H7 (cell line): ENCODE measurements at regions not wholly inside any gene's neighbourhood (a gene's known extent, or its start where the extent isn't known, plus 50 kb on each side); places are given as distances from the start of the nearest gene placed in this dataset.

Experiments
- DNase-seq: peaks from one replicate; pipeline ENCODE4 v3.0.0; 2012
- H3K27me3 ChIP-seq: 2 replicates; pipeline ENCODE4 v1.6.0; 2011; ENCODE audit warnings: mild to moderate bottlenecking, low read length; ENCODE audit not compliant: control insufficient read depth, insufficient read depth
- H3K36me3 ChIP-seq: replicated peaks from 2 replicates; pipeline ENCODE4 v1.5.1; 2011; ENCODE audit warnings: low read length; ENCODE audit not compliant: control insufficient read depth, insufficient read depth
- H3K4me3 ChIP-seq: 2 replicates; pipeline ENCODE4 v1.5.1; 2011; ENCODE audit warnings: low read depth, mild to moderate bottlenecking, control low read depth, low read length, moderate library complexity; ENCODE audit not compliant: insufficient read depth

DNA sequence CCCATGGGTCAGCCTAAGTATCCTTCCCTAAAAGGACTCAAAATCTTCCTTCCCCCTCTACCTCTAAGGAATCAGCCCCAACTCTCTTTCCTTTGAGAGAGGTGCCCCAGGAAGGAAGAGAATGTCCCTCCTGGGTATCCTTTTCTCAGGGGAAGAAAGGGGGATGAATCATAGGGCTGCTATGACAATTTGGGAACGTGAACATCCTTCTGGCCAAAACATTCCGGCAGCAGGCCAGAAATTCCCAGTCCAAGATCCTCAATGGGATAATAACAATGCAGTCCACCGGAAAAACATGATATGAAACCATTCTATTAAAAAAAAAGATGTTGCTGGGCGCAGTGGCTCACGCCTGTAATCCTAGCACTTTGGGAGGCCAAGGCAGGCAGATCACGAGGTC, 50.8 kb upstream of the CACNA2D3 start:
- DNase-seq, result no peak
- no peak overlapping the region for H3K4me3 ChIP-seq
- no peaks in the 10 kb centered on the region for H3K36me3 ChIP-seq
- H3K27me3 ChIP-seq, result no peaks in the 10 kb centered on the region

DNA sequence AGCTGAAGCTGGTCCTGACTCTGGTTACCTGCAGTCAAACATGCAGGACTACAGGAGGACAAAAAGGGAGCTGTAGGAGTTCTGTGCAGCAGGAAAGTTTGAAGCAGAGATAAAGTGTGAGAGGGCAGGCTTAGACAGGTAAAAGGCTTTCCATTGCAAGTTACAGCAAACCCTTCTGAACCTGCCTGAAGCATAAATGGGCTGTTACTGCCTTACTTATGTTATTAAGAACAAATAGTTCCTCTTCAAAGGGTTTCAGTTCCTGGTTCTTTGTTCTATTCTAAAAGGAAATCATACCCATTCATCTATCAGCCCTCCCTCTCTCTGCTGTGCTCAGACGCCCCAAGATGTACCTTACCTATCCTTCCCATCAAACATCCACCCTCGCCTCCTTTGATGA, 52.4 kb upstream of the CACNA2D3 start:
- no peak for DNase-seq
- no peaks in the 10 kb centered on the region for H3K36me3 ChIP-seq
- H3K27me3 ChIP-seq, result no peaks in the 10 kb centered on the region
- no peak overlapping the region for H3K4me3 ChIP-seq

DNA sequence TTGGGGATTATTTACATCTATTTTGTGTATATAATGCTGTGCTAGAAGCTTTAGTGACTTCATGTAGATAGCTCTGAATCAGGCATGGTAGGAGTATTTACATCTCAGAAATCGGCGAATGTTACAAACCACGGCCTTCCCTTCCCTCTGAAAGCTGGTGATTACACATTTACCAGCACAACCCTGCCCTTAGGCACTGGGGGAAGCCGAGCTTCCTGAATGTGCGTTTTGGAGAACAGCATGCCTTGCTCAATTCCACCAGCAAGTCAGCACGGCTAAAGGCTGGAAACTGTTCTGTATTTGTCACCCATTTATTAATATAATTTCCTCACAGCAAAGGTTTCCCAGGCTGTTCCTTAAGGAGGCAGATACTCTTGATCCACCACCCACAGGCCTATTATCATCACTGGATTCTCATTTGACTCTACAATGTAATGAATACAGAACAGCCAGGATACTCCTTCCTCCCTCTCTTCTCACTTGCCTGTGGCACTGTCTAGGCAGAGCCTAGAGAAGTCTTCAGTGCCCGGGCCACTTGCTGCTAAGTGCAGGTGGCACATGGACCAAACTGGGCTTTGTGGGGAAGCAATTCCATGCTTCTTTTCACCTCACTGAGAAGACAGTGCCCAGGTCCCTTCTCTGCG, 55.2 kb upstream of the CACNA2D3 start:
- Histone ChIP-seq H3K27me3 (no peaks in the 10 kb centered on the region), H3K36me3 (no peaks in the 10 kb centered on the region), H3K4me3 (no peak overlapping the region)
- no peak for DNase-seq

DNA sequence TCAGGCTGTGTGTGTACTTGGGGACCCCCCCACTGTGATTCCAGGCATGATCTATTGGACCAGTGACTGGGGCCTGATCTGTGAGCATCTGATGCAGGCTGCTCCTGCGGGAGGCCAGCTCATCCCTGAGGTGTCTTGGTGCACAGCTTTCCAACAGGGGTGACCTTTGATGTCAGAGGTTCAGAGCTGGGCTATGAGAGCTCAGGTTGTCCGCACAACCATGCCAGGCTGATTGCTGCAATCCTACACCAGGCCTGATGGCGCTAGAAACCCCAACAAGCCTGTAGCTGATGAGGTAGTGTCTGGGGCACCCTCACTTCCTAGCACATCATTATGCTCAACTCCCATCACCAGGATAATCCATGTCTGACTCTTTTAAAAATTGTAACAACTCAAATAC, 56.1 kb upstream of the CACNA2D3 start:
- no peak overlapping the region for H3K4me3 ChIP-seq
- no peaks in the 10 kb centered on the region for H3K27me3 ChIP-seq
- no peaks in the 10 kb centered on the region for H3K36me3 ChIP-seq
- DNase-seq, result no peak

DNA sequence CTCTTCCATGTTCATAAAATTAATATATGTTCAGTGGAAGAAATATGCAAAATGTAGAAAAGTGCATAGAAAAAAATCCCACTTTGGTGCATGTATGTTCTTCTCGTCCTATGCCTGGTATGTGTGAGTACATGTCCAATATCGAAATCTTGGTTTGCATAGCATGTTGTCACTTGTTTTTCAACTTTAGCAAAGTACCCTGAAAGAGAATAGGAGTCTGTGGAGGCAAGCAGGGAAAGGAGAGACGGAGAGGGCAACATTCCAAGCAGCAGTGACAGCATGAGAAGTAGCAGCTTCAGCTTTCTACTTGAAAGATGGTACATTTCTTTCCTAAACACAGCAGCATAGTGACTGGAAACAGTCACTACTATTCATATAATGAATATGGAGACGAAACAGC, 56.8 kb upstream of the CACNA2D3 start:
- H3K4me3 ChIP-seq, result no peak overlapping the region
- DNase-seq, result no peak
- no peaks in the 10 kb centered on the region for H3K27me3 ChIP-seq
- H3K36me3 ChIP-seq, result no peaks in the 10 kb centered on the region

DNA sequence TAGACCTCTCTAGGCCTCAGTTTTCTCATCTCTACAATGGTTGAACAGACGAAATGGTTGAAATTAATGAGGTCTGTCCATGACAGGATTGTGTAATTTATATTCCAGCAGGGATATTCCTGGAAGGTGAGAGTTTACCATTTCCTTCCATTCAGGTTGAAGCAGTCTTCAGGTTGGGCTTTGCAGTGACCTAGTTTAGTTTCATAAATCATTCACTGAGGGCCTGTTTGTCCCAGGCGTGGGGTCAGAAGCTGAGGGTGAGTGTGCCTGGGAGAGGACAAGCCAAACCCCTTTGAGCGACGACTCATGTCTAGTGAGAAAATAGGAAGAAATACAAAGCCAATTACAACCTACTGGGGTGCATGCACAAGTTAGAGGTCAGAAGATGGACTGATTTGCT, 57.2 kb upstream of the CACNA2D3 start:
- no peak overlapping the region for H3K4me3 ChIP-seq
- DNase-seq, result no peak
- H3K27me3 ChIP-seq, result no peaks in the 10 kb centered on the region
- no peaks in the 10 kb centered on the region for H3K36me3 ChIP-seq

DNA sequence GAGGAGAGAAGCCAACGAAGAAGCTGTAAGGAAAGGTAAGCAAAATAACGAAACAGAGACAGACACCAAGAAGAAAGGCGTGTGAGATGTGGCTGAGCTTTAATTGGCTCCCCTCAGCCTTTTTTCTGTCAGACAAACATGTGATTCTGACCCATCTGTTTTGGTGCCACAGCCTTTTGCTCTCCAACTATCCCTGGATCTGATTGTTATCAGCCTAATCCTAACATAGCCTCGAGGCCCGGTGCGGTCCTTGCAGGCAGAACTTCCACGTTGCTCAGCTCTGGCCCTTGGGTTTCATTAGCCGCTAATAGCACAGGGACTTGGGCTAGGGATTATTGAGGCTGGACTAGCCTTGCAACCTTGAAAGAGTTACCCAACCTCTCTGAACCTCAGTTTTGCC, 57.9 kb upstream of the CACNA2D3 start:
- Histone ChIP-seq H3K36me3 (no peaks in the 10 kb centered on the region), H3K27me3 (no peaks in the 10 kb centered on the region), H3K4me3 (no peak overlapping the region)
- no peak for DNase-seq

DNA sequence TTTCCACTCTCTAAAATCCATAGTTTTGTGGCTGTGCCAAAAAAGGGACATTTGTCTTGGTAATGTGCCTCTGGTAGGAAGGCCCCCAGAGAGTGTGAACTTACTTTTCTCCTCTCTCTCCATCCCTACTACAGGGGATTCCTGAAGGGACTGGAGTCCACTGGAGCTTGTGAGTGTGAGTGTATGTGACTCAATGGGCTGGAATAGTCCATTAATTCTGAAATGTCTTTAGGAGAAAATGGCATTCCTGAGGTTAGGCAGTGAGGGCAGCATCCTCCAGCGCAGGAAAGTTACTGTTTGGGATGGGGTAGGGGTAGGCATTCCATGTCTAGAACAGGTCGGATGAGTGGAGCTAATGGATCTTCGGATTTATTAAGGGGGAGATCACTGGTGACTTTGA, 59.8 kb upstream of the CACNA2D3 start:
- Histone ChIP-seq H3K27me3 (no peaks in the 10 kb centered on the region), H3K4me3 (no peak overlapping the region), H3K36me3 (no peaks in the 10 kb centered on the region)
- no peak for DNase-seq

DNA sequence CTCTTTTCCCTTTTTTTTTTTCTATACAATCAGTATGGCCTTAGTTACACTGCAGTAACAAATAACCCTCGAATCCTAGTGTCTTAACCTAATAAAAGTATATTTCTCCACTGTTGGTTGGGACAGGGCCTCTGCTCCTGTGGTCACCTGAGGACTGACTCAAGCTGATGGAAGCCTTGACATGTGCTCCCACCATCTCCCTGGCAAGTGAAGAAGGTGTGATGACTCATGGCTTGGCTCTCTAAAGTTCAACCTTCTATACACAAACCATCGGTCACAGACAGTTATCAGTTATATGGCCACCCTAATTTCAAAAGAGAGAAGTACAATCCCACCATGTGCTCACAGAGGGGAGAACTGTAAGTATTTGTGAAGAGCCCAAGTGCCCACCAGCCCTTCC, 65.8 kb upstream of the CACNA2D3 start:
- Histone ChIP-seq H3K4me3 (no peak overlapping the region), H3K36me3 (no peaks in the 10 kb centered on the region), H3K27me3 (no peaks in the 10 kb centered on the region)
- DNase-seq, result no peak

DNA sequence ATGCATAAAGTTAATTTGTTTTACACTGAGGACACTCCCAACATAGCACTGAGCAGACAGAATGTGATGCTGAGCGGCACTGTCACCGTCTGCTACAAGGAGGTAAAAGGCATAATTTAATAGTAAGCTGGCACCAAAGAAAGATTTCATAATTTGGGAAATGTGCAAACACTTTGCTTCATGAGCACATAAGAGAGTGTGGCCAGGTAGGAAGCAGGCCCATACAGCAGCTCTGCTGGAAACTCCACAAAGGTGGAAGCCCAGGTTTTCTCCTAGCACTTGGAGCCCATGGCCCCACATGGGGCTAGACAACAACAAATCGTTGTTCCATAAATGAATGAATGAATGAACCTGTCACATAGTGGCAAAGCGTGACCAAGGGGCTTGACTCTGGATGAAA, 68.5 kb upstream of the CACNA2D3 start:
- no peaks in the 10 kb centered on the region for H3K36me3 ChIP-seq
- H3K4me3 ChIP-seq, result no peak overlapping the region
- H3K27me3 ChIP-seq, result no peaks in the 10 kb centered on the region
- DNase-seq, result no peak

DNA sequence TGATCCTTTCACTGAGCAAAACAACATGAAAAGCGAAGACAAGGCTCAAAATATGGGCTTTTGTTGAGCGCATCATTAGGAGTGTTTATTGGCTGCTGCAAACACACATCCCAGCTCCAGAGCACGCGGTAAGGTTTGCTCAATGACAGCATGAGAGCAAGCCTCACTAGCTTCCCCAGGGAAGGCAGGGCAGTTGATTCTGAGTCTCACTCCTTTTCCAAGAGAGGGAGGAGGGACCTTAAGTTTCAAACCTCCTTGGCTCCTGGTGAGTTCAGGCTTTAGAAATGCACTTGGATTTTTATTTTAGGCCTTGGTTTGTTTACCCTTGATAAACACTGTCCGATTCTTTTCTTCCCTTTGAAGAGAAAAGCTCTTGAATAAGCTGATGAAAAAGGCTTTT, 69.1 kb upstream of the CACNA2D3 start:
- Histone ChIP-seq H3K36me3 (no peaks in the 10 kb centered on the region), H3K27me3 (no peaks in the 10 kb centered on the region), H3K4me3 (no peak overlapping the region)
- no peak for DNase-seq

DNA sequence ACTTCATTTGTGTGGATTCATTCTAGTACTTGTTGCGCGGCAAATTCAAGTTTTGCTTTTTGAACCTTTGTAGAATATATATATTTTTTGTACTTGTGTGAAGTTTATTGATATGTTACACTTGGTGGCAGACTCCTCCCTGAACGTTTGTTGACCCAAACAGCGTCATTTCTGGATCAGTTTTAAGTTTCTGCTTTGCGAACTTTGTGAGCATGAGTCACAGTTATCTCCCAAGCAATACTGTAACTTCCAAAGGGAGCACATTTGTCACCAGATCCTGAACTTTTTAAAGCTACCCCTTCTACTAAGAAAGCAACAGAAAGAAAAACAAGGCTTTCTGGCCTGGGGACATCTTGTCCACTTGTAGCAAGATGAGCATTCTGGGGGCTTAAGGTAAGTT, 74.8 kb upstream of the CACNA2D3 start:
- DNase-seq, result no peak
- H3K36me3 ChIP-seq, result no peaks in the 10 kb centered on the region
- H3K27me3 ChIP-seq, result no peaks in the 10 kb centered on the region
- H3K4me3 ChIP-seq, result no peak overlapping the region

DNA sequence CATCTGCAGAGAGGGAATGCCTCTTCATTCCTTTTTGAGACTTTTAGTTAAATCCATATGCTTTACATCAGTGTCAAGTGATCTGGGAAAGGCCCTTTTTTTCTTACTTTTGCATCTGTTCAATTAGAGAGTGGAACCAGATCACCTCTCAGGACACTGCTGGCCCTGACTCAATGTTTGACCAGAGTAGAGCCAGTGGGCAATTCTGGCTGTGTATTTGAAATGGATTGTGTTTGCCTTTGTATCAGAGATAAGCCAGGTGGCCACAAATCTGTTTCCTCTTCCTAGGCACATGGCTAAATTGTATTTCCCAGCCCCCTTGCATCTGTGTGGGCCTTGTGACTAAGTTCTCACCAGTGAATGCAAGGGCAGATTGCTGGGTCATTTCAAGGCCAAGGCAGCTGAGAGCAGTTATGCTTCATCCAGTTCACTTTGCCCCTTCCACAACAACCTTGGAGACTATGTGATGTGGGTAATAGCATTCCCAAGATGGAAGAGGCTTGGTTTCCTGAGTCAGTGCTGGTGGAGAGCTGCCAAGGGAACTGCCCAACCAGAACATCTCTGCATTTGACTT, 75.6 kb upstream of the CACNA2D3 start:
- H3K4me3 ChIP-seq, result no peak overlapping the region
- DNase-seq, result no peak

DNA sequence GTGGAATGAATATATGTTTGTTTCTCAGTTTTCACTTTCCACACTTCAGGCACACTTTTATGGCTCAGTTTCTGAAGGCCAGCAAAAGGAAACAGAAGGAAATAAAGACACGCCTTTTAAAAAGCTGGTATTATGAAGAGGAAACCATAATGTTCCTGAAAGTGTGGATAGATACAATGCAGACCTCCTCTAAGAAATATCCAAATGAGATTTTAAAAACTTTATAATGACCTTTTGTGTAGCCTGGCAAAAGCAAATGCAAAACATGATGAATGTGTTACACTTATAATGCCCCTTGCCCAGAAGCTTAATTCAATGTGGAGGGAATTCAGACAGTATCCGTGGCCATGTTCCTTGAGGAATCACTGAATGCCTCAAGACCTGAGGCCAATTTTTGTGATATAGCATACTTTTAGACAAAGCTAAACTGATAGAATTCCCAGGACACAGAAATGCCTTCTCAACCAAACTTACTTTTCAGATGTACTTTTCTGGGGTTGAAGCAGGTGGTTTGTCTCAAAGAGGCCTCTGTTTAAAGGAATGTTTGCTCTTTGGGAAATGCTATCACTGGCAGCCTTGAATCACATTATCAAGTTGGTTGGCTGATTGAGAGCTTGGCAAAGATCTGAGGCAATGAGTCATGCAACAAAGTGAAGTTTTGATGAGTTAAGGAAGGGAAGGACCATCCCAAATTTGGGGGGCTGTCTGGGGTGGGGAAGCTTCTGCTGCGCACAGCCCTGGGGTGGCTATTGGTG, 77.1 kb upstream of the CACNA2D3 start:
- DNase-seq, result no peak
- no peaks in the 10 kb centered on the region for H3K36me3 ChIP-seq
- H3K4me3 ChIP-seq, result no peak overlapping the region
- no peaks in the 10 kb centered on the region for H3K27me3 ChIP-seq

More for the DNA sequence above, 75.6 kb upstream of the CACNA2D3 start:
- no peaks in the 10 kb centered on the region for H3K27me3 ChIP-seq
- H3K36me3 ChIP-seq, result no peaks in the 10 kb centered on the region

DNA sequence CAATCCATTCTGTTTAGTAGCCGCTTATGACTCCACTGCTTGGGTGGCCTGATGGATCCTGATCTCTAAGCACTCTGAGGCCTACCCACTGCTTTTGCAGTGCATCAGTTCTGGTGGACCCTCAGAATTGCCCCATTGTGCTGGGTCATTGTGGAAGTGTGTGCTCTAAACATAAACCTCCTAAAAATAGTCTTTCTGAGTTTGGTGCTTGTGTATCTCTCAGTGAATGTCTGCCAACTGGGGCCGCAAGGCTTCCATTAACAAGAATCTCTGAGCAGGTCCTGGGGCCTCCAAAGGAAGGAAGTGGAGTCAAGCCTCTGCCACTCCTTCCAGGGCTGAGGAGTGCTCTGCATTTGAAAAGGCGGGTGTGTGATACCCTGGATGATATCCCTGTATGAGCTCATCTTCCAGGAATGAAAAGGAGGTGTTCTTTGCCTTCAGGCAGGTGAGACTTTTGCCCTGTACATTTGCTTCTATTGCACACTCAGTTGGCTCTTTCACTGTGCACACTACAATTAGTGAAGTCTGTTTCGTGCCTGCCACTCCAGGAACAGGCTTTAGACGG, 80.0 kb upstream of the CACNA2D3 start:
- no peak overlapping the region for H3K4me3 ChIP-seq
- H3K36me3 ChIP-seq, result no peaks in the 10 kb centered on the region
- peak; percentile 16 for DNase-seq
- no peaks in the 10 kb centered on the region for H3K27me3 ChIP-seq
